HEK293 (cell line): ENCODE measurements at regions not wholly inside any gene's neighbourhood (a gene's known extent, or its start where the extent isn't known, plus 50 kb on each side); places are given as distances from the start of the nearest gene placed in this dataset.

ENCODE experiments used
- CTCF ChIA-PET: fragments of 350-600 bp; formaldehyde crosslinking; extraction: SDS; loops from one replicate; lab custom pipeline; 2021; ENCODE audit warnings: antibody characterized with exemption; lab: Yijun Ruan, JAX
- POLR2A ChIA-PET: fragments of 300-600 bp; formaldehyde crosslinking; extraction: SDS; loops from one replicate; lab custom pipeline; 2020; ENCODE audit warnings: antibody characterized with exemption, inconsistent platforms; lab: Yijun Ruan, JAX
- H3K27ac ChIP-seq: fragments of 200-500 bp; sonication (Bioruptor generic); 2 replicates; pipeline ENCODE4 v1.5.1; 2014; ENCODE audit warnings: low read depth, low read length, control low read depth, inconsistent platforms; ENCODE audit errors: extremely low read depth
- H3K36me3 ChIP-seq, 2 experiments: fragments of 200-500 bp in 1 of 2; sonication (Bioruptor generic) in 1 of 2; 1 replicate in 1 of 2; 2 replicates in 1 of 2; pipeline ENCODE4 v1.5.1; 2014 to 2017; ENCODE audit warnings: inconsistent platforms in 2 of 2, low read length in 2 of 2; ENCODE audit not compliant: control insufficient read depth in 2 of 2, insufficient read depth in 1 of 2
- H3K4me1 ChIP-seq: fragments of 200-500 bp; sonication (Bioruptor generic); 2 replicates; pipeline ENCODE4 v1.5.1; 2014; ENCODE audit warnings: mild to moderate bottlenecking, low read length, inconsistent platforms; ENCODE audit not compliant: control insufficient read depth, insufficient read depth
- H3K4me3 ChIP-seq: 2 replicates; pipeline ENCODE4 v1.5.1; 2011; ENCODE audit warnings: low read depth, mild to moderate bottlenecking, control low read depth, low read length, moderate library complexity
- H3K9me3 ChIP-seq: fragments of 200-500 bp; sonication (Bioruptor generic); 2 replicates; pipeline ENCODE4 v1.5.1; 2014; ENCODE audit warnings: low read depth, low read length, inconsistent platforms; ENCODE audit not compliant: control insufficient read depth, insufficient read depth
- GLIS1 ChIP-seq: fragments of 450-650 bp; formaldehyde crosslinking; IDR thresholded peaks from 2 replicates; pipeline ENCODE4 v1.5.1; 2016; ENCODE audit warnings: missing biosample characterization, missing genetic modification characterization
- KLF1 ChIP-seq: fragments of 450-650 bp; formaldehyde crosslinking; IDR thresholded peaks from 2 replicates; pipeline ENCODE4 v1.5.1; 2016; ENCODE audit warnings: missing biosample characterization, missing genetic modification characterization
- PRDM1 ChIP-seq: fragments of 450-650 bp; formaldehyde crosslinking; IDR thresholded peaks from 2 replicates; pipeline ENCODE4; 2016; ENCODE audit warnings: missing biosample characterization, missing genetic modification characterization
- TRIM28 ChIP-seq: IDR thresholded peaks from 2 replicates; pipeline ENCODE4 v1.6.1; 2011; ENCODE audit warnings: low read length, control low read depth, borderline replicate concordance
- WT1 ChIP-seq: fragments of 450-650 bp; formaldehyde crosslinking; IDR thresholded peaks from 2 replicates; pipeline ENCODE4 v1.5.1; 2016; ENCODE audit warnings: missing biosample characterization, missing genetic modification characterization
- ZEB2 ChIP-seq: fragments of 450-650 bp; formaldehyde crosslinking; IDR thresholded peaks from 2 replicates; pipeline ENCODE4 v1.5.1; 2016; ENCODE audit warnings: missing biosample characterization, missing genetic modification characterization
- ZNF140 ChIP-seq: fragments of 450-650 bp; formaldehyde crosslinking; IDR thresholded peaks from 2 replicates; pipeline ENCODE4 v1.5.1; 2016; ENCODE audit warnings: missing biosample characterization, missing genetic modification characterization
- ZNF221 ChIP-seq: fragments of 450-650 bp; formaldehyde crosslinking; IDR thresholded peaks from 2 replicates; pipeline ENCODE4 v1.5.1; 2017; ENCODE audit warnings: missing biosample characterization, missing genetic modification characterization, borderline replicate concordance
- ZNF223 ChIP-seq: fragments of 450-650 bp; formaldehyde crosslinking; IDR thresholded peaks from 2 replicates; pipeline ENCODE4 v1.5.1; 2016; ENCODE audit warnings: missing biosample characterization, missing genetic modification characterization
- ZNF23 ChIP-seq: fragments of 450-650 bp; formaldehyde crosslinking; IDR thresholded peaks from 2 replicates; pipeline ENCODE4 v1.5.1; 2016; ENCODE audit warnings: missing biosample characterization, missing genetic modification characterization, borderline replicate concordance
- ZNF48 ChIP-seq: fragments of 450-650 bp; formaldehyde crosslinking; IDR thresholded peaks from 2 replicates; pipeline ENCODE4 v1.5.1; 2016; ENCODE audit warnings: missing biosample characterization, missing genetic modification characterization
- ZNF510 ChIP-seq: fragments of 450-650 bp; formaldehyde crosslinking; IDR thresholded peaks from 2 replicates; pipeline ENCODE4 v1.5.1; 2018; ENCODE audit warnings: mild to moderate bottlenecking, missing genetic modification characterization, missing biosample characterization; ENCODE audit not compliant: insufficient replicate concordance
- ZNF585B ChIP-seq: fragments of 450-650 bp; formaldehyde crosslinking; IDR thresholded peaks from 2 replicates; pipeline ENCODE4 v1.5.1; 2016; ENCODE audit warnings: missing biosample characterization, missing genetic modification characterization
- ZNF670 ChIP-seq: fragments of 450-650 bp; formaldehyde crosslinking; IDR thresholded peaks from 2 replicates; pipeline ENCODE4 v1.5.1; 2016; ENCODE audit warnings: missing biosample characterization, missing genetic modification characterization, low read depth
- ZNF837 ChIP-seq: fragments of 450-650 bp; formaldehyde crosslinking; IDR thresholded peaks from 2 replicates; pipeline ENCODE4 v1.5.1; 2016; ENCODE audit warnings: missing biosample characterization, missing genetic modification characterization
- ZXDB ChIP-seq: fragments of 450-650 bp; formaldehyde crosslinking; IDR thresholded peaks from 2 replicates; pipeline ENCODE4 v1.5.1; 2016; ENCODE audit warnings: missing biosample characterization, missing genetic modification characterization
- TF ChIP-seq, protein P1 (sequence below): fragments of 450-650 bp; formaldehyde crosslinking; IDR thresholded peaks from 2 replicates; pipeline ENCODE4 v1.5.1; 2017; ENCODE audit warnings: missing biosample characterization, missing genetic modification characterization
- TF ChIP-seq, protein P2 (sequence below): fragments of 450-650 bp; formaldehyde crosslinking; IDR thresholded peaks from 2 replicates; pipeline ENCODE4 v1.5.1; 2016; ENCODE audit warnings: missing biosample characterization, missing genetic modification characterization
- TF ChIP-seq, protein P3 (sequence below): fragments of 450-650 bp; formaldehyde crosslinking; IDR thresholded peaks from 2 replicates; pipeline ENCODE4 v1.5.1; 2016; ENCODE audit warnings: missing biosample characterization, missing genetic modification characterization
- TF ChIP-seq, protein P4 (sequence below): fragments of 450-650 bp; formaldehyde crosslinking; IDR thresholded peaks from 2 replicates; pipeline ENCODE4 v1.5.1; 2016; ENCODE audit warnings: missing biosample characterization, missing genetic modification characterization
- TF ChIP-seq, protein P5 (sequence below): fragments of 450-650 bp; formaldehyde crosslinking; IDR thresholded peaks from 2 replicates; pipeline ENCODE4 v1.5.1; 2016; ENCODE audit warnings: missing biosample characterization, missing genetic modification characterization, borderline replicate concordance

DNA sequence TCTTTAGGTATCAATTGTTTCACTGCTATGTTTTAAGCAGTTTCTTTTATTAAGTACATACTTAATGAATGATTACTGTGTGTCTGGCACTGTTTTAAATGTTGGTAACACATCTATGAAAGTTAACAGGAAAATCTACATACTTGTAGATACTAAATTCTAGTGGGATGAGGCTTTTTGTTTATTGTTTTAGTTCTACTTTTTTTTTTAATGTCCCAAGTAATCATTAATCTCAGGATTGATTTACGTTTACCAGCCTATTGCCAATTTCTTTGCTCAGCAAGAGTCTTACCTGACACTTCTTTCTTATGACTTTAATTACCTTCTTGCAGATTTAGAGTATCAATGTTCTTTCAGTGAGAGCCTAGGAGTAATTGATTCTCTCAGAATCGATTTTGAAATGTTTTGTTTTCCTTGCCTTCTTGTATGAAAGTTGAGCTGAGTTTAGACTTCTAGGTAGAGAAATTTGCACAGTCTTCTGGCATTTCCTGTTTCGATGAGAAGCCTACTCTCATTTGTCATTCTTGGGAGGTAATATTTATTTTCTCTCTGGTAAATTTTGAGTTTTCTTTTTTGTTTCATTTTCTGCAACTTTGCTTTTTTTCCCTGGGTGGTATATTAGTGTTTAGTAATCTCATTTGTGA is 235.2 kb upstream of the ANKRD50 start (continued):
- no peak for TF ChIP-seq ZNF510 (tag by site-specific recombination)

DNA sequence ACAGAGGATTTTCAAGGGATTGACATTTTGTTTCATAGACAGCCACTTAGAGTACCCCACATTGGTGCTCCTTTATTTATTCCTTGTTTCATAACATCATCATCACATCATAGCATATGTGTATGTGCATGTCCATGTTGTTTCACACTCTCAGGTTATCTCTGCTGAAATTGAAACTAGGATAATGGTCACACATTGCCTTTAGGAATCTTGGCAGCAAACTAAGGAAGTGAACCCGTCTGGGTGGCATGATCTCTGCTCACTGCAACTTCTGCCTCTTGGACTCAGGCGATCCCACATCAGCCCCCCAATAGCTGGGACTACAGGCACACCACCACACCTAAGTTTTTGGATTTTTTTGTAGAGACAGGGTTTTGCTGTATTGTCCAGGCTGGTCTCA is 234.2 kb upstream of the ANKRD50 start:
- Histone ChIP-seq H3K27ac (no peak overlapping the region), H3K4me1 (no peaks in the 10 kb centered on the region), H3K9me3 (no peaks in the 10 kb centered on the region), H3K36me3 (no peaks in the 10 kb centered on the region), H3K4me3 (no peak overlapping the region)
- CTCF ChIA-PET = no interaction called here
- TF ChIP-seq, protein P1, sequence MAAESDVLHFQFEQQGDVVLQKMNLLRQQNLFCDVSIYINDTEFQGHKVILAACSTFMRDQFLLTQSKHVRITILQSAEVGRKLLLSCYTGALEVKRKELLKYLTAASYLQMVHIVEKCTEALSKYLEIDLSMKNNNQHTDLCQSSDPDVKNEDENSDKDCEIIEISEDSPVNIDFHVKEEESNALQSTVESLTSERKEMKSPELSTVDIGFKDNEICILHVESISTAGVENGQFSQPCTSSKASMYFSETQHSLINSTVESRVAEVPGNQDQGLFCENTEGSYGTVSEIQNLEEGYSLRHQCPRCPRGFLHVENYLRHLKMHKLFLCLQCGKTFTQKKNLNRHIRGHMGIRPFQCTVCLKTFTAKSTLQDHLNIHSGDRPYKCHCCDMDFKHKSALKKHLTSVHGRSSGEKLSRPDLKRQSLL (tag by site-specific recombination) = no peak
- TF ChIP-seq, protein P2, sequence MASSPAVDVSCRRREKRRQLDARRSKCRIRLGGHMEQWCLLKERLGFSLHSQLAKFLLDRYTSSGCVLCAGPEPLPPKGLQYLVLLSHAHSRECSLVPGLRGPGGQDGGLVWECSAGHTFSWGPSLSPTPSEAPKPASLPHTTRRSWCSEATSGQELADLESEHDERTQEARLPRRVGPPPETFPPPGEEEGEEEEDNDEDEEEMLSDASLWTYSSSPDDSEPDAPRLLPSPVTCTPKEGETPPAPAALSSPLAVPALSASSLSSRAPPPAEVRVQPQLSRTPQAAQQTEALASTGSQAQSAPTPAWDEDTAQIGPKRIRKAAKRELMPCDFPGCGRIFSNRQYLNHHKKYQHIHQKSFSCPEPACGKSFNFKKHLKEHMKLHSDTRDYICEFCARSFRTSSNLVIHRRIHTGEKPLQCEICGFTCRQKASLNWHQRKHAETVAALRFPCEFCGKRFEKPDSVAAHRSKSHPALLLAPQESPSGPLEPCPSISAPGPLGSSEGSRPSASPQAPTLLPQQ (tag by site-specific recombination) = no peak
- TF ChIP-seq, protein P3, sequence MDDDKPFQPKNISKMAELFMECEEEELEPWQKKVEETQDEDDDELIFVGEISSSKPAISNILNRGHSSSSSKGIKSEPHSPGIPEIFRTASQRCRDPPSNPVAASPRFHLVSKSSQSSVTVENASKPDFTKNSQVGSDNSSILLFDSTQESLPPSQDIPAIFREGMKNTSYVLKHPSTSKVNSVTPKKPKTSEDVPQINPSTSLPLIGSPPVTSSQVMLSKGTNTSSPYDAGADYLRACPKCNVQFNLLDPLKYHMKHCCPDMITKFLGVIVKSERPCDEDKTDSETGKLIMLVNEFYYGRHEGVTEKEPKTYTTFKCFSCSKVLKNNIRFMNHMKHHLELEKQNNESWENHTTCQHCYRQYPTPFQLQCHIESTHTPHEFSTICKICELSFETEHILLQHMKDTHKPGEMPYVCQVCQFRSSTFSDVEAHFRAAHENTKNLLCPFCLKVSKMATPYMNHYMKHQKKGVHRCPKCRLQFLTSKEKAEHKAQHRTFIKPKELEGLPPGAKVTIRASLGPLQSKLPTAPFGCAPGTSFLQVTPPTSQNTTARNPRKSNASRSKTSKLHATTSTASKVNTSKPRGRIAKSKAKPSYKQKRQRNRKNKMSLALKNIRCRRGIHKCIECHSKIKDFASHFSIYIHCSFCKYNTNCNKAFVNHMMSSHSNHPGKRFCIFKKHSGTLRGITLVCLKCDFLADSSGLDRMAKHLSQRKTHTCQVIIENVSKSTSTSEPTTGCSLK (tag by site-specific recombination) = no peak
- TF ChIP-seq WT1 = no peak
- TF ChIP-seq ZNF23 (tag by site-specific recombination) = no peak
- no peak for TF ChIP-seq ZNF585B
- TF ChIP-seq TRIM28 = no peak
- TF ChIP-seq ZEB2 = no peak
- TF ChIP-seq, protein P4, sequence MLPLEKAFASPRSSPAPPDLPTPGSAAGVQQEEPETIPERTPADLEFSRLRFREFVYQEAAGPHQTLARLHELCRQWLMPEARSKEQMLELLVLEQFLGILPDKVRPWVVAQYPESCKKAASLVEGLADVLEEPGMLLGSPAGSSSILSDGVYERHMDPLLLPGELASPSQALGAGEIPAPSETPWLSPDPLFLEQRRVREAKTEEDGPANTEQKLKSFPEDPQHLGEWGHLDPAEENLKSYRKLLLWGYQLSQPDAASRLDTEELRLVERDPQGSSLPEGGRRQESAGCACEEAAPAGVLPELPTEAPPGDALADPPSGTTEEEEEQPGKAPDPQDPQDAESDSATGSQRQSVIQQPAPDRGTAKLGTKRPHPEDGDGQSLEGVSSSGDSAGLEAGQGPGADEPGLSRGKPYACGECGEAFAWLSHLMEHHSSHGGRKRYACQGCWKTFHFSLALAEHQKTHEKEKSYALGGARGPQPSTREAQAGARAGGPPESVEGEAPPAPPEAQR (tag by site-specific recombination) = no peak
- TF ChIP-seq GLIS1 = no peak
- no peak for TF ChIP-seq ZNF140
- no peak for TF ChIP-seq ZNF837 (tag by site-specific recombination)
- TF ChIP-seq ZNF670 (tag by site-specific recombination) = no peak
- no peak for TF ChIP-seq ZNF48
- no peak for TF ChIP-seq KLF1
- no peak for TF ChIP-seq ZXDB (tag by site-specific recombination)
- TF ChIP-seq, protein P5, sequence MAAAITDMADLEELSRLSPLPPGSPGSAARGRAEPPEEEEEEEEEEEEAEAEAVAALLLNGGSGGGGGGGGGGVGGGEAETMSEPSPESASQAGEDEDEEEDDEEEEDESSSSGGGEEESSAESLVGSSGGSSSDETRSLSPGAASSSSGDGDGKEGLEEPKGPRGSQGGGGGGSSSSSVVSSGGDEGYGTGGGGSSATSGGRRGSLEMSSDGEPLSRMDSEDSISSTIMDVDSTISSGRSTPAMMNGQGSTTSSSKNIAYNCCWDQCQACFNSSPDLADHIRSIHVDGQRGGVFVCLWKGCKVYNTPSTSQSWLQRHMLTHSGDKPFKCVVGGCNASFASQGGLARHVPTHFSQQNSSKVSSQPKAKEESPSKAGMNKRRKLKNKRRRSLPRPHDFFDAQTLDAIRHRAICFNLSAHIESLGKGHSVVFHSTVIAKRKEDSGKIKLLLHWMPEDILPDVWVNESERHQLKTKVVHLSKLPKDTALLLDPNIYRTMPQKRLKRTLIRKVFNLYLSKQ (tag by site-specific recombination) = no peak
- TF ChIP-seq ZNF223 (tag by site-specific recombination) = no peak
- TF ChIP-seq ZNF221 (tag by site-specific recombination) = no peak
- no peak for TF ChIP-seq PRDM1
- POLR2A ChIA-PET = no interaction called here
